Lung (tissue), 11 donors: ENCODE measurements at regions not wholly inside any gene's neighbourhood (a gene's known extent, or its start where the extent isn't known, plus 50 kb on each side); places are given as distances from the start of the nearest gene placed in this dataset.

Source experiments
- ATAC-seq: fragments of 200-7000 bp; cut with Tn5 transposase; one replicate; pipeline ENCODE4 v1.9.1; 2020; ENCODE audit warnings: moderate number of reproducible peaks; ENCODE audit not compliant: insufficient read depth, low FRiP score
- DNase-seq, 3 donors: peaks; one replicate each; pipeline ENCODE4 v3.0.0-alpha.2; 2013 to 2017
- H3K27ac ChIP-seq, 2 donors: one replicate each; pipeline ENCODE4 v1.5.1; 2013; ENCODE audit warnings: mild to moderate bottlenecking in 2 of 2, moderate library complexity in 2 of 2, control low read depth in 1 of 2, inconsistent platforms in 1 of 2, low read depth in 1 of 2, low read length in 1 of 2
- H3K27me3 ChIP-seq, 3 donors: one replicate each; pipeline ENCODE4 v1.5.1; 2013; ENCODE audit warnings: low read length in 2 of 3; ENCODE audit not compliant: control insufficient read depth in 3 of 3, insufficient read depth in 3 of 3
- H3K36me3 ChIP-seq, 4 donors: one replicate each; pipeline ENCODE4 v1.5.1; 2013; ENCODE audit warnings: low read length in 4 of 4, mild to moderate bottlenecking in 1 of 4, moderate library complexity in 1 of 4; ENCODE audit not compliant: control insufficient read depth in 4 of 4, insufficient read depth in 4 of 4
- H3K4me1 ChIP-seq, 5 donors: one replicate each; pipeline ENCODE4 v1.5.1; 2013; ENCODE audit warnings: low read length in 5 of 5, mild to moderate bottlenecking in 2 of 5, moderate library complexity in 1 of 5; ENCODE audit not compliant: control insufficient read depth in 5 of 5, insufficient read depth in 5 of 5
- H3K4me3 ChIP-seq: one replicate; pipeline ENCODE4 v1.5.1; 2013; ENCODE audit warnings: mild to moderate bottlenecking, control low read depth, moderate library complexity
- H3K9ac ChIP-seq, 2 donors: one replicate each; pipeline ENCODE4 v1.5.1; 2013; ENCODE audit warnings: low read length in 2 of 2, control low read depth in 1 of 2; ENCODE audit not compliant: insufficient read depth in 1 of 2
- H3K9me3 ChIP-seq, 4 donors: one replicate each; pipeline ENCODE4 v1.5.1; 2013; ENCODE audit warnings: low read length in 3 of 4, mild to moderate bottlenecking in 1 of 4, moderate library complexity in 1 of 4; ENCODE audit not compliant: control insufficient read depth in 4 of 4, insufficient read depth in 3 of 4
- WGBS, 2 donors: extraction: QIAGEN DNeasy Blood & Tissue Kit; methylation state at CpG; one replicate each; pipeline ENCODE4 v1.1.7; 2013; 5-methylcytosine and 5-hydroxymethylcytosine counted together
- TF ChIP-seq, protein P1 (sequence below): IDR thresholded peaks from 2 replicates; pipeline ENCODE4 v1.5.1; 2012; ENCODE audit warnings: mild to moderate bottlenecking; ENCODE audit errors: control extremely low read depth, extremely low read depth
- donor health status: control.
- donor health status: control.
- donor health status: Bipolar disorder and iron deficiency.
- donor health status: healthy.
- donor health status: DM: yes; HTN: yes; CAD: no.

DNA sequence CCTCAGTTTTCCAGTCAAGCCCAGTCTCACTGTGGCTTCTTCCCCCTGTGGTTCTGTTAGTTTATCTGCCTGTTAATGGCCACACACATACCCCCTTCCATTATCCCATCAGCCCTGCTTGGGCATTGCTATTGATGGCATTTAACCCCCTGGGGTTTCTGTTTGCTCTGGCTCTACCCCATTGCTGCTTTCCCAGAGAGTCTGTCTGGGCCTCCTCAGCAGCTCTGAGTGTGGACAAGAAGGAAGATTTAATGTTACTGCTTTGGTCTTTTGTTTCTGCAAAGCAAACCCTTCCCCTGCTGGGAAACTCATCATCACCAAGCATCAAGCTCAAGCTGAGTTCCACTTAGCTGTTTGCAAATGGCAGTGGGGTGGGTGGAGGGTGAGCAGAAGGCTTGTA lies 162.7 kb downstream of the CCT6B start:
- H3K4me1 ChIP-seq: no peaks in the 10 kb centered on the region
- peaks cover 0 to 5% (median 0%) of the 10 kb centered on the region in 3 donors for H3K27me3 ChIP-seq
- no peak overlapping the region for H3K27ac ChIP-seq
- ATAC-seq (no peak), DNase-seq (no peak)
- H3K9me3 ChIP-seq: peaks cover 0 to 6% (median 2%) of the 10 kb centered on the region in 4 donors
- H3K9ac ChIP-seq: no peak overlapping the region
- TF ChIP-seq, protein P1, sequence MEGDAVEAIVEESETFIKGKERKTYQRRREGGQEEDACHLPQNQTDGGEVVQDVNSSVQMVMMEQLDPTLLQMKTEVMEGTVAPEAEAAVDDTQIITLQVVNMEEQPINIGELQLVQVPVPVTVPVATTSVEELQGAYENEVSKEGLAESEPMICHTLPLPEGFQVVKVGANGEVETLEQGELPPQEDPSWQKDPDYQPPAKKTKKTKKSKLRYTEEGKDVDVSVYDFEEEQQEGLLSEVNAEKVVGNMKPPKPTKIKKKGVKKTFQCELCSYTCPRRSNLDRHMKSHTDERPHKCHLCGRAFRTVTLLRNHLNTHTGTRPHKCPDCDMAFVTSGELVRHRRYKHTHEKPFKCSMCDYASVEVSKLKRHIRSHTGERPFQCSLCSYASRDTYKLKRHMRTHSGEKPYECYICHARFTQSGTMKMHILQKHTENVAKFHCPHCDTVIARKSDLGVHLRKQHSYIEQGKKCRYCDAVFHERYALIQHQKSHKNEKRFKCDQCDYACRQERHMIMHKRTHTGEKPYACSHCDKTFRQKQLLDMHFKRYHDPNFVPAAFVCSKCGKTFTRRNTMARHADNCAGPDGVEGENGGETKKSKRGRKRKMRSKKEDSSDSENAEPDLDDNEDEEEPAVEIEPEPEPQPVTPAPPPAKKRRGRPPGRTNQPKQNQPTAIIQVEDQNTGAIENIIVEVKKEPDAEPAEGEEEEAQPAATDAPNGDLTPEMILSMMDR: no peak
- H3K4me3 ChIP-seq: no peak overlapping the region
- no peaks in the 10 kb centered on the region for H3K36me3 ChIP-seq

DNA sequence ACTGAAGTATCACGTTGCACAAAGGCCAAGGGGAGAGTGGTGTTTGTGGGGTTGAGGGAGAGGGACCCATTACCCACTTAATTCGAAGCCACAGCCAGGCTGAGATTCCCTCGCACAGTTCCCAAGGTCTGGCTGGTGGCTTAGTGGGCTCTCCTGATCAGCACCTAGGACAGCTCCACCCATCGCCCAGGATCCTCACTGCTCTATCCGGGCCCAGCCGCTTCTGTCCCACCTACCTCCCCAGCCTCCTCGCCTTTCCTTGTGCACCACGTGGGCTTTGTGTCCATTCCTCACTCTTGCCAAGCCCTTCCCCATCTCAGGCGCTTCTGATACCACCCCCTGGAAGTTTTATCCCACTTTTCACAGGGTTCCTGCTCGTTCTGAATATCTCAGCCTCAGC lies 163.5 kb downstream of the CCT6B start:
- H3K4me1 ChIP-seq: no peaks in the 10 kb centered on the region
- WGBS, 2 donors: 10% methylated on average over 10 of the region's 10 CpGs
- H3K9ac ChIP-seq: no peak overlapping the region
- peak; percentile 46 to 68 (median 66) for DNase-seq
- no peaks in the 10 kb centered on the region for H3K36me3 ChIP-seq
- TF ChIP-seq, protein P1: no peak
- H3K4me3 ChIP-seq: no peak overlapping the region
- no peak for ATAC-seq
- peaks cover 0 to 6% (median 2%) of the 10 kb centered on the region in 4 donors for H3K9me3 ChIP-seq
- H3K27me3 ChIP-seq: peaks cover 0 to 5% (median 0%) of the 10 kb centered on the region in 3 donors
- H3K27ac ChIP-seq: no peak overlapping the region

DNA sequence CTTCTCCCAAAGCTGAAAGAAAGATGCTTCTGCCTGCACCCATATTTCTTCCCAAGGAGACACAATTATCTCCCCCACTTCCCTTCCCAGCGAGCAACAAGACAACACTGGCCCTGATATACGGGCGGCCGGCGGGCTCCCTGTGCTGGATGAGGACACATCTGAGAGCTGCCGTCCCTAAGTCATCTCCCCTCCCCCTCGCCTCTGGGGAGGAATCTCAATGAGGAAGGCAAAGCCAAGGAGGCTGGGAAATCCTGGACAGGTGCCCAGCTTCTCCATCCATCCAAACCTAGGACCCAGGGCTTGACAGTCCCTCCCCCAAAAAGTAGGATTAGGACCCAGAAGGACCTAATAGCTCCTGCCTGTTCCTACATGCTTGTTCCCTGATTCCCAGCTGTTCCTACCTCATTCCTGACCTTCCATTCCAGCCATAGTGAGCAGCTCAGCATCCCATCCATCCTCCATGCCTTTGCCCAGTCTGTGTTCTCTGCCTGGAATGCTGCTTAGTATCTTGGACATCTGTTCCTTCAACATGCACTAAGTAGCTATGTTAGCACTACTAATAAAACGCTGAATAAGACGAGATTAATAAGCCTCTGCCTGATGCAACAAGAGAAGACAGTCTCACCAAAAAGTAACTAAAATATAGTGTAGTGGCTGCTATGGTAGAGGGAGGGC lies 167.9 kb downstream of the CCT6B start:
- WGBS, 2 donors: 60 to 71% methylated on average over 9 of the region's 9 CpGs
- Histone ChIP-seq H3K36me3 (no peaks in the 10 kb centered on the region), H3K27ac (no peak overlapping the region), H3K4me3 (no peak overlapping the region), H3K9me3 (no peaks in the 10 kb centered on the region), H3K27me3 (peaks cover 0 to 5% (median 0%) of the 10 kb centered on the region in 3 donors), H3K4me1 (no peaks in the 10 kb centered on the region), H3K9ac (no peak overlapping the region)
- ATAC-seq (no peak), DNase-seq (no peak)
- TF ChIP-seq, protein P1: no peak

DNA sequence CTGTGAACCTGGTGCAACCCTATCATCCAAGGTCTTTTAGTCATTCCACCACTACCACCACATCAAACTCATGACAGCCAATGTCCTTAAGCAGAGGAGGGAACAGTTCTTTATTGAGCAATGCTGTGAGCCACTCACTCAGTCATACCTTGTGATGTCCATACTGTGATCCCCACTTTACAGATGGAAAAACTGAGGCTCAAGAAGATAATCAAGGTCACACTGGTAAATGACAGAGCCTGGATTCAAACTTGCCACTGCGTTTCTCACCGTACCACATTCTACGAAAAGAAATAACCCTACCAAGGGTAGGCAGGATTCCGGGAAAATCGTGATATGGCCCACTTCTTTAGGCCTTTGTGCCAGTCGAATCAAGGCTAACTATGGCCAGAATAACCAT lies 172.6 kb downstream of the CCT6B start:
- no peaks in the 10 kb centered on the region for H3K27me3 ChIP-seq
- H3K36me3 ChIP-seq: no peaks in the 10 kb centered on the region
- 94% methylated on average over 6 of the region's 6 CpGs for WGBS, 2 donors
- H3K4me1 ChIP-seq: no peaks in the 10 kb centered on the region
- ATAC-seq (no peak), DNase-seq (no peak)
- no peaks in the 10 kb centered on the region for H3K9me3 ChIP-seq
- TF ChIP-seq, protein P1: no peak
- no peak overlapping the region for H3K4me3 ChIP-seq
- no peak overlapping the region for H3K27ac ChIP-seq
- H3K9ac ChIP-seq: no peak overlapping the region
